HG03521 (cell line): ENCODE measurements at regions not wholly inside any gene's neighbourhood (a gene's known extent, or its start where the extent isn't known, plus 50 kb on each side); places are given as distances from the start of the nearest gene placed in this dataset.
"Not testable (repeated sequence)": the region's sequence is repeated elsewhere in the genome, so short reads cannot be mapped to it uniquely, and the experiment has no call there.

Experiments used
- ATAC-seq: cut with Tn5 transposase; IDR thresholded peaks from one replicate; pipeline ENCODE4 v1.9.1; 2021; ENCODE audit warnings: mild to moderate bottlenecking, moderate library complexity; ENCODE audit not compliant: unreplicated experiment

- no peak for ATAC-seq
These were observed 661.3 kb downstream of the RPL10L start for GRCh38 chr14:45990252-45990651.

DNA sequence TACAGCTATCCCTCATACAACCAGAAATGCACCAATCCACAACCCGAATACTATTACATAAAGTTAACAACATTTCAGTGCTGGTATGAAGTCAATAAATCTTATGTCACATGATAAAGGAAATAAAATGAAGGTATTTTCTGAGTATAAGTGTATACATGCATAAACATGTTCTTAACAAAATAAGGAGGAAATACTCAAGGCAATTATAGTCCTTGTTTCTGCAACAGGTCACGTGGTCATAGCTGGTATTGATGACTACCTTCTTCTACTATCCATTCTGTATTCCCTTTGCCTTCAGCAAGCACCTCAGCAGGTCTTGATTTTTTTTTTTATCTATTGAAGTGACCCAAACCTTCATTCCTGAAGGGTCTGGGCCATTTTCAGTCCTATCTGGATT lies 675.6 kb downstream of the RPL10L start:
- ATAC-seq = no peak

DNA sequence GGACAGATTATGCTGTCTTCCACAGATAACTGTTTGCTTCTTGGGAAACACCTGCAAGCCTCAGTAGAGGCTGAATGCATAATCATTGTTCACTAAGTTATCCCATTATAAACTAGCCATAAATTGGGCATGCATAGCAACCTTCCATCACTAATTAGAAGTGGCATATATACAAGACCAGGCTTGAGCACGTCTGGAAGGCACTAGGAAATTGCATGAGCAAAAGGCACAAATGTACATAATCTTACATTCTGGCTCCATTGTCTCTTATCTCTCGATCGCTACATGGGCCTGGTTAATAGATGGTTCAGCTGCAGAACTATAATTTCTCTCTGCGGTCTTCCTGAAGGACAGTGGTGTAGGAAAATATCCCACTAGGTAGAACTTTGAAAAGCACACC lies 679.2 kb downstream of the RPL10L start:
- no peak for ATAC-seq

DNA sequence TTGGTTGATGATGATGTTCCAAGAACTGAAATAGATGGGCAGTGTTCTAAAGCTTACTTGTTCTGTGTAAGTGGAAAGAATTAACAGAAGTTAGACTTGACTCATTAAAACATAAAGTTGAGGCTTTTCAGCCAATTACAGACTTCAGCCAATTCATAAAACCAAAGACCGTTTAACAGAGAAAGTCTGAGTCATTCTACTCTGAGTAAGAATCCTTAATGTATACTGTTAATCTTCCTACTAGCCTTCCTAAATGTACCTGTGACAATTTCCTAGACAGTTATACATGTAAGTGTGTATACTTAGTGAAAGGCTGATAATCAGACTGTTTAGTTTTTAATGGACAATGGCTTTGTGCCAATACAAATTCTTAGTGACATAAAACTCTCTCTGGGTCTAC lies 681.0 kb downstream of the RPL10L start:
- ATAC-seq = no peak

DNA sequence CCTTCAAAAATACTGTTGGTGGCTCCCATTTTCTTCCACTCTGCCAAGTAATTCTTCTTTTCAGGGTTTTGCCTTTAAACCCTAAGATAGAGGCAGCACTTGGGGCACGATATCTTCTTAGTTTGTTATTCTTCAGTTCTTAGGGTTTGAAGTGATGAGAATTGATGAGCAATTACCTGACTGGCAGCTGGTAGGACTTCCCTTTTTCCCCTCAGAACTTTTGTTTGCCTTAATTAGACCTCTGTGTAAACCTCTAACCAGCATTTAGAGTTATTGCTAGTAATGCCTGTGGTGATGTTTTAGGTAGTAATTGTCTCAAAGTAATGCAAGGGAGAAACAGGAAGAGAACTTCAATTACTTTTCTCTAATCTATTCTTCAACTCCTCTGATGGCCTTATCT lies 683.5 kb downstream of the RPL10L start:
- ATAC-seq = no peak

DNA sequence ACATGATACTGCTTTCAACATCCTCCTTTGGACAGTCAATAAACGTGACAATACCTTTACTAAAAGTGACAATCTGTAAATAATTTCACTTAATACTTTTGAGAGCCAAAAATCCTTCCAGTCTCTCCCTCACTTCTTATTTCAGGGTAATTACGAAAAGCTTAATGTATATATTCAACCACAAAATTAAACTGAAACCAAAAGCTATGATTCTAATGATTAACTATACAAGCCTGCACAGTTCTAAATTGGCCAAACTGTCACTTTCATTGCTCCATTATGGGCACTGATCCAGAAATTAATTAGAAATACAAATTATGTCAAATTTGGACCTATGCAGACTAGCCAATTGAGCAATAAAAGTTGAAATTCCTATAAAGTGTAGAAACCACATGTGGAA lies 696.5 kb upstream of the MIS18BP1 start:
- no peak for ATAC-seq

DNA sequence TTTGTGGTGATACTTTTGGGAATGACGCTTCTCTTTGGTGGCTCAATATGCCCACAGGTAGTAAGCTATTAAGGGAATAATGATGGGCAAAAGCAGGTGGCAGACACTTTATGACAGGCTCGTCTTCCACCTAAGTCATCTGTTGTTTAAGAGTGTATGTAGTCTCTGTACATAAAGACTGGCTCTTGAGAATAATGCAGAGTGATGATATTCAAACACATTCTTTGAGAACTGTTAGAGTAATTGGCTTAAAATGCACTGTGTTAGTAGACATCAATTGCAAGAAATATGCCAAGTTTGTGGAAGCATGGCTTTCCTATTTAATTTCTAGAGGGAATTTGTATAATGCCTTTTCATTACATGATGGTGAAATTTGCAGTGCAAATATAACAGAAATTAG lies 694.8 kb upstream of the MIS18BP1 start:
- ATAC-seq = no peak

- no peak for ATAC-seq
These were observed 693.2 kb upstream of the MIS18BP1 start for GRCh38 chr14:45946251-45946650.

GRCh38 chr14:45940318-45940717 lies 687.3 kb upstream of the MIS18BP1 start:
- no peak for ATAC-seq

- ATAC-seq = no peak
These were observed 686.6 kb upstream of the MIS18BP1 start for GRCh38 chr14:45939572-45939971.

DNA sequence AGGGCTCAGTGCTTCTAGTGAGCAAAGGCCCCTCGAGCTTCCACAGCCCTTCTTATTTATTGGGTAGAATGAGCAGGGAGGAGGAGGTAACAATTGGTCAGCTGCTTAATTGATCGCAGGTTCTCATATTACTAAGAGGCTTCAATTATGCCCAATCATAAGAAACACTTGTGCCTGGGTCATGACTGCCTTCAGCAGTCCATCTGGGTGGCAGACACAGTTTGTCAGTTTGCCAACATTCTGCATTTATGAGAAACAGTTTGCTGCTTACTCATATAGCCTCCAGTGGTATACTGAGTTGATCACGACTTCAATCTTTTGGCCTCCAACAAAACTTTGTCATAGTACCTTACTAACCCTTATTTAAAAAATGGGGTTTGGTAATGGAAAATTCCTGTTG lies 667.0 kb upstream of the MIS18BP1 start:
- not testable (repeated sequence) for ATAC-seq

GRCh38 chr14:45916340-45916953 lies 663.4 kb upstream of the MIS18BP1 start:
- no peak for ATAC-seq

- ATAC-seq = no peak
These were observed 654.8 kb upstream of the MIS18BP1 start for GRCh38 chr14:45907782-45908181.

GRCh38 chr14:45906257-45906656 lies 653.3 kb upstream of the MIS18BP1 start:
- no peak for ATAC-seq

GRCh38 chr14:45905672-45906071 lies 652.7 kb upstream of the MIS18BP1 start:
- ATAC-seq = no peak

DNA sequence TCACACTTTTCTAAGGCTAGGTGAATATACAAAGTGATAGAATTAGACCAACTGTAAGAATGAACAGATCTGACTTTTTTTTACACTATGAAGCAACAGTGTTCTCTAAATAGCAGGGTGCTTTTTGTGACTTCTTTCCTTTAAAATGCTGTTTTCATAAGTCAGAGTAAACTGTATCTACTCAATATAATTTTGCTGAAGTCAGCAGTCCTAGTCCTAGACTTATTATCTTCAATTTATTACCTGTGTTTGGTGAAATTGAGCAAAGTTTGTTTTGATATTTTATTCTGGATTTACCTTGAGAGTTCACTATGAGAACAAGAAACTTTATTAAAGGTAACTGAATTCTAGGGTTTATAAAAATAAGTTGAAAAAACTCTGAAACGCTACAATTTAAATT lies 651.3 kb upstream of the MIS18BP1 start:
- no peak for ATAC-seq

GRCh38 chr14:45902241-45902640 lies 649.2 kb upstream of the MIS18BP1 start:
- ATAC-seq = no peak

GRCh38 chr14:45897439-45897838 lies 644.4 kb upstream of the MIS18BP1 start:
- ATAC-seq = no peak

DNA sequence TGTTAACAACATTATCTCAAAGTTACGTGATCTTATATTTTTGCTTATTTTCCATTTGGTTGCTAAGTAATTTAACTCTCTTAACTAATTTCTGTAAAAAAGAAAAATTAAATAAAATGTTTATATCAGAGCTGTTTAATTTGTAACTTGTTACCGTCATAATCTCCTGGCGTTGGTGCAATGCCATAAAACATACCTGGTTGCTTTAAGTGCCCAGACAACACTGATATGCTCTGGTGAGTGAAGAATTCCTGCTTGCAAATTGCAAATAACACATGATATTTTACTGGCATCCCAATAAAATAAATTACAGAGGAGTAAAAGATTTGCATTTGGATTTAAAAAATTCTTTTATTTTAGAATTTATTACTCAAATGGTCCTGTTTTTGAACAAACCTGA lies 640.1 kb upstream of the MIS18BP1 start:
- ATAC-seq = no peak

DNA sequence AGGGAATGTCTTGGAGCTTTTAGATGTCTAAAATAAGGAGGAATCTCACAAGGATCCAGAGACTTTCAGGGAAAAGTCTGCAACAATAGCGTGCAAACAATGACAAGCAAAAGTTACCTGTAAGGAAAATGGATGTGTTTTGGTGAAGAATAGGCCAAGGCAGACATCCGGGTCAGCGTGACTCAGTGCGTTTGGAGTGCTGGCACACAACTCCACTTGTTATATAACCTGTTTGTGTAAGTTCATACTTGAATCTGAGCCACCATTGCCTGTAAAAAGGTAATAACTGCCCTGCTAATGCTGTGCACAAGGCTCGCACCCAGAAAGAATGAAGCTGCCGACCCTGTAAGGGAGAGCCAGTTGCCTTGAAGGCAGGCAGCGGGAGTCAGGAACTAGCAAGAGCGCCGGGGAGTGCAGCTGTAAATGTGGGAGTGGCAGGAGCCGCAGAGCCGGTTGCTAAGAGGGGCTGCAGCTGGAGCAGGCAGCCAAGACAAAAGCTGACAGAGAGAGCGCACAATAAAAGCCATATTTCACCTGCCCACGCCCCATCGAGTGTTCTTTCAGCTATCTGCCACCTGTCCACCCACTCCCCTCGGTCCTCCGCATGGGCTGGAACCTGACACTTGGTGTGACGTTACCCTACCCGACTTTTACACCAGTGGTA lies 638.5 kb upstream of the MIS18BP1 start:
- ATAC-seq = no peak

DNA sequence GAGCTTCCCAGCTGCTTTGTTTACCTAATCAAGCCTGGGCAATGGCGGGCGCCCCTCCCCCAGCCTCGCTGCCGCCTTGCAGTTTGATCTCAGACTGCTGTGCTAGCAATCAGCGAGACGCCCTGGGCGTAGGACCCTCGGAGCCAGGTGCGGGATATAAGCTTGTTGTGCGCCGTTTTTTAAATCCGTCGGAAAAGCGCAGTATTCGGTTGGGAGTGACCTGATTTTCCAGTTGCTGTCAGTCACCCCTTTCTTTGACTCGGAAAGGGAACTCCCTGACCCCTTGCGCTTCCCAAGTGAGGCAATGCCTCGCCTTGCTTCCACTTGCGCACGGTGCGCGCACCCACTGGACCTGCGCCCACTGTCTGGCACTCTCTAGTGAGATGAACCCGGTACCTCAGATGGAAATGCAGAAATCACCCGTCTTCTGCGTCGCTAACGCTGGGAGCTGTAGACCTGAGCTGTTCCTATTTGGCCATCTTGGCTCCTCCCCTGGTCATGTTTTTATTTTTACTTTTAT lies 635.8 kb upstream of the MIS18BP1 start:
- not testable (repeated sequence) for ATAC-seq

DNA sequence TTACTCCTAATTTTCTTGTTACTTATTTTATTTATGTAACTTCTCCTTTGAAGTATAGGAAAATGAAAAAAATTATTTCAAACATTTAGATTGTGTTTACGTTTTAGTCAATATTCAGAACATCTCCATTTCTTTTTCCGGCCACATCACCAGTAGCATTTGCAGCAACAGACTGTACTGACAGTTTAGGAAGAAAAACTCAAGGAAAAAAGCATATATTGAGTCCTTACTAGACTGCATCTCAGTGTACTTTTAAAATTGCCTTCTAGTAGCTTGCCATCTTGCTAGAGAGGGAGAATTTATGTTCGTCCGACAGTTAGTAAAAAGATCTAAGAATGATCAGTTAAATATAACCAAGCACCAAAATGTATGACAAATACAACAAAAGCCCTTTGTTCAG lies 625.0 kb upstream of the MIS18BP1 start:
- ATAC-seq = no peak

DNA sequence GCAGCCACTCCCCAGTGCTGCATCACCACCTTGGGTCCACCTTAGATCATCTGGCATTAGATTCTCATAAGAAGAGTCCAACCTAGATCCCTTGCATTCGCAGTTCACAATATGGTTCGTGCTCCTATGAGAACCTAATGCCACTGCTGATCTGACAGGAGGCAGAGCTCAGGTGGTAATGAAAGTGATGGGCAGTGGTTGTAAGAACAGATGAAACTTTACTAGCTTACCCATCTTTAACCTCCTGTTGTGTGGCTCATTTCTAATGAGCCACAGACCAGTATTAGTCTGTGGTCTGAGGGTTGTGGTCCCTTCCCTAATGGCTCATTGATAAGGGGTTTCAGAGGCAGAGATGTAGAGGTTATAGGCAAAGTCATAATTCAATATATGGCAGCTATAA lies 615.9 kb upstream of the MIS18BP1 start:
- no peak for ATAC-seq
